ENCODE measurements at regions not wholly inside any gene's neighbourhood (a gene's known extent, or its start where the extent isn't known, plus 50 kb on each side); places are given as distances from the start of the nearest gene placed in this dataset.

DNA sequence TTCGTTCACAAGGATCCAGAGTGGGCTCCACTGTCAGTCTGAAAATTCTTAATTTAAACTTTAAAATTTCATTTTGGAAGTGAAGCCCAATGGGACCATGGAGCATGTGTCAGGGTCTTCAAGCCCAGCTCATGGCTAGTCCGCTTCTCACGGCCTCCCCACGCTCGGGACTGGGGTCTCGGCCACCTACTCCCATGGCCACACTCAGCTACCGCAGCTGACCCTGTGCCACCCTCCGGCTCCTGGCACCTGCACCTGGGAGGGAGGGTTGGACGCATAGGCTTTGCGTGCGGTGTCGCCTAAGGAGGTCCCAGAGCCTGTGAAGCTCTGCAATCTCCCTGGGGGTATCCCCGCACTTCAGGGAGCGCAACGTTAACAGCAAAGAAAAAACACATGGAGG, 175.7 kb upstream of the PRLR start:
- TF ChIP-seq, protein P1, sequence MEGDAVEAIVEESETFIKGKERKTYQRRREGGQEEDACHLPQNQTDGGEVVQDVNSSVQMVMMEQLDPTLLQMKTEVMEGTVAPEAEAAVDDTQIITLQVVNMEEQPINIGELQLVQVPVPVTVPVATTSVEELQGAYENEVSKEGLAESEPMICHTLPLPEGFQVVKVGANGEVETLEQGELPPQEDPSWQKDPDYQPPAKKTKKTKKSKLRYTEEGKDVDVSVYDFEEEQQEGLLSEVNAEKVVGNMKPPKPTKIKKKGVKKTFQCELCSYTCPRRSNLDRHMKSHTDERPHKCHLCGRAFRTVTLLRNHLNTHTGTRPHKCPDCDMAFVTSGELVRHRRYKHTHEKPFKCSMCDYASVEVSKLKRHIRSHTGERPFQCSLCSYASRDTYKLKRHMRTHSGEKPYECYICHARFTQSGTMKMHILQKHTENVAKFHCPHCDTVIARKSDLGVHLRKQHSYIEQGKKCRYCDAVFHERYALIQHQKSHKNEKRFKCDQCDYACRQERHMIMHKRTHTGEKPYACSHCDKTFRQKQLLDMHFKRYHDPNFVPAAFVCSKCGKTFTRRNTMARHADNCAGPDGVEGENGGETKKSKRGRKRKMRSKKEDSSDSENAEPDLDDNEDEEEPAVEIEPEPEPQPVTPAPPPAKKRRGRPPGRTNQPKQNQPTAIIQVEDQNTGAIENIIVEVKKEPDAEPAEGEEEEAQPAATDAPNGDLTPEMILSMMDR (IDR thresholded peaks at IDR 0.05) = no peak
- no peak for TF ChIP-seq POLR2A (IDR thresholded peaks at IDR 0.05)
- Histone ChIP-seq H3K4me1 (no peaks in the 10 kb centered on the region), H3K4me3 (no peak overlapping the region), H3K27ac (no peak overlapping the region), H3K36me3 (no peaks in the 10 kb centered on the region), H3K27me3 (no peaks in the 10 kb centered on the region), H3K9me3 (no peaks in the 10 kb centered on the region)
- intact Hi-C loops (cut with DNase I) = no loop called here
- WGBS, 2 donors = 92 to 94% methylated on average over 6 to 10 of the region's 15 CpGs
- no peak for DNase-seq

DNA sequence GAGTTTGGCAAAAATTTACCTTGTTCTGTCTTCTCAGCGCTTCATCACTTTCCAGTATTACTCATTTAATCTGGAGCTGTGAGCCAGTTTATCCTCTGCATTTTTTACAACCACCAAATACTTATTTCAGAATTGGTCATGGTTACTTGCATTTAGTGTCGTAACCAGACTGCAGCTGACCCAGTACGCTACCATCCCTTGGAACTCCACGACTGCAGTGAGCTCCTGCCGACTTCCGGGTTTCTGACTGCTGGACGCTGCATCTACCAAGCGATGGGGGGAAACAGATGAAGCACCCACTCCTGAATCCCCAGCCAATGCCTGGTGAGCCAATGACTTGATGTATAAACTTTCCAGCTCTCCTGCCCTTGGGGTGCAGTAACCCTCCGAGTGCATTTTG, 174.4 kb upstream of the PRLR start:
- Histone ChIP-seq H3K27me3 (no peaks in the 10 kb centered on the region), H3K9me3 (no peaks in the 10 kb centered on the region), H3K4me1 (no peaks in the 10 kb centered on the region), H3K36me3 (no peaks in the 10 kb centered on the region), H3K4me3 (no peak overlapping the region), H3K27ac (no peak overlapping the region)
- intact Hi-C loops (cut with DNase I) = no loop called here
- 79 to 90% methylated on average over 7 to 9 of the region's 9 CpGs for WGBS, 2 donors
- no peak for DNase-seq
- no peak for TF ChIP-seq POLR2A (IDR thresholded peaks at IDR 0.05)
- TF ChIP-seq, protein P1 (IDR thresholded peaks at IDR 0.05) = no peak

DNA sequence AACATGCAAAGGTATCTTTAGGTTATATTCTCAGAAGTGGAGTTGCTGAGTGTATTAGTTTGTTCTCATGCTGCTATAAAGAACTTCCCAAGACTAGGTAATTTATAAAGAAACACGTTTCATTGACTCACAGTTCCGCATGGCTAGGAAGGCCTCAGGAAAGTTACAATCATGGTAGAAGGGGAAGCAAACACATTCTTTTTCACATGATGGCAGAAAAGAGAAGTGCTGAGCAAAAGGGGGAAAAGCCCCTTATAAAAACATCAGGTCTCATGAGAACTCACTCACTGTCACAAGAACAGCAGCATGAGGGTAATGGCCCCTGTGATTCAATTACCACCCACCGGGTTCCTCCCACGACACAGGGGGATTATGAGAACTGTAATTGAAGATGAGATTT, 163.6 kb upstream of the PRLR start:
- no peak for DNase-seq
- no peak overlapping the region for H3K27ac ChIP-seq
- H3K9me3 ChIP-seq = no peaks in the 10 kb centered on the region
- no peaks in the 10 kb centered on the region for H3K27me3 ChIP-seq
- intact Hi-C loops (cut with DNase I) = no loop called here
- TF ChIP-seq POLR2A (IDR thresholded peaks at IDR 0.05) = no peak
- TF ChIP-seq, protein P1 (IDR thresholded peaks at IDR 0.05) = no peak
- no peak overlapping the region for H3K4me3 ChIP-seq
- no peaks in the 10 kb centered on the region for H3K4me1 ChIP-seq
- no peaks in the 10 kb centered on the region for H3K36me3 ChIP-seq
- WGBS, 2 donors = 71 to 73% methylated on average over 4 of the region's 4 CpGs

DNA sequence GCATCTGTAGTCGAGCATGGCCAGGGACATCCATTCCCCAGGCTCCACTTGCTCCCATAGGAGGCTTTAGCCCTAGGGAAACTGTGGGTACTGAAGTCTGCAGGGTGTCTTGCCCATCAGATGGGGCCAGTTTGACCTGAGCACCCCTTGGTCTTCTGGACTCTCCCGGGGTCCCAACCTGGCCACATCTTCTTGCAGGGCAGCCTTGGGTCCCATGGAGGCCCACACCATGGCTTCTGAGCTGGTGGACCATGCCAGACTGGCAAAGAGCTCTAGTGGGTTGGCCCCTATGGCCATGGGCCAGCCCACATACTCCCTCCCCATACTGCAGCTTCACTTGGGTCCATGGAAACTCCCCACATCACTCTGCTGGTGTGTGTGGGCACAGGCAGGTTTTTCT, 154.4 kb upstream of the PRLR start:
- H3K27ac ChIP-seq = no peak overlapping the region
- no peaks in the 10 kb centered on the region for H3K9me3 ChIP-seq
- H3K27me3 ChIP-seq = peaks cover 0 to 4% (median 0%) of the 10 kb centered on the region in 4 donors
- TF ChIP-seq, protein P1 (IDR thresholded peaks at IDR 0.05) = no peak
- TF ChIP-seq POLR2A (IDR thresholded peaks at IDR 0.05) = no peak
- 60% methylated on average over 1 of the region's 2 CpGs; no CpG with 5 or more reads in 1 of the 2 donors for WGBS, 2 donors
- intact Hi-C loops (cut with DNase I) = no loop called here
- H3K36me3 ChIP-seq = no peaks in the 10 kb centered on the region
- H3K4me1 ChIP-seq = no peaks in the 10 kb centered on the region
- no peak for DNase-seq
- H3K4me3 ChIP-seq = no peak overlapping the region

DNA sequence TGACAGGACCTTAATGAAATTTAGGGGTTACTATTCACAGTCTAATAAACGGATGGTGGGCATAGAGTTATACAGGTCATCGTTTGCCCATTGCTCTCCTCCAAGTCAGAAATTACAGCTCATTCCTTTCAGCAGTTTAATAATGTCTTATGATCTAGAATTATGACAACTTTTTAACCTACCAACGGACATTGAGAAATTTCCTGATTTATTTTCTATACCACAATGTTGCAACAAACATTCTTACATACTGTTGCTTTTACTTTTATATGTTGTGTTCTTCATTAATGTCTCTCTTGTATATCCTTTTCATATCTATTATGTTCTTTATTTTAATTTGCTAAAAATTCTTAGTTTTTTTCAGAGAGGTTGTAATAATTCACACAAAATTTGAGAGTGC, 152.8 kb upstream of the PRLR start:
- intact Hi-C loops (cut with DNase I) = no loop called here
- H3K36me3 ChIP-seq = no peaks in the 10 kb centered on the region

More for the DNA sequence above, 152.8 kb upstream of the PRLR start:
- WGBS, 2 donors = 70 to 87% methylated on average over 3 of the region's 3 CpGs
- Histone ChIP-seq H3K27ac (no peak overlapping the region), H3K27me3 (peaks cover 0 to 4% (median 0%) of the 10 kb centered on the region in 4 donors), H3K4me1 (no peaks in the 10 kb centered on the region), H3K9me3 (no peaks in the 10 kb centered on the region), H3K4me3 (no peak overlapping the region)
- DNase-seq = no peak
- TF ChIP-seq, protein P1 (IDR thresholded peaks at IDR 0.05) = no peak
- no peak for TF ChIP-seq POLR2A (IDR thresholded peaks at IDR 0.05)

Data from esophagus squamous epithelium (tissue), 5 donors.